PC-3 (cell line): ENCODE measurements at regions not wholly inside any gene's neighbourhood (a gene's known extent, or its start where the extent isn't known, plus 50 kb on each side); places are given as distances from the start of the nearest gene placed in this dataset.

Experiments used
- EZH2 ChIP-seq: fragments of 300-600 bp; sonication (generic); IDR thresholded peaks from one replicate; pipeline ENCODE4 v1.6.1; 2017; ENCODE audit warnings: antibody characterized with exemption, mild to moderate bottlenecking, low read length; ENCODE audit not compliant: unreplicated experiment
- TF ChIP-seq, protein P1 (sequence below): fragments of 300-600 bp; sonication (generic); conservative IDR thresholded peaks from 2 replicates; pipeline ENCODE4 v1.5.1; 2017; ENCODE audit warnings: antibody characterized with exemption, low read depth, mild to moderate bottlenecking, low read length

DNA sequence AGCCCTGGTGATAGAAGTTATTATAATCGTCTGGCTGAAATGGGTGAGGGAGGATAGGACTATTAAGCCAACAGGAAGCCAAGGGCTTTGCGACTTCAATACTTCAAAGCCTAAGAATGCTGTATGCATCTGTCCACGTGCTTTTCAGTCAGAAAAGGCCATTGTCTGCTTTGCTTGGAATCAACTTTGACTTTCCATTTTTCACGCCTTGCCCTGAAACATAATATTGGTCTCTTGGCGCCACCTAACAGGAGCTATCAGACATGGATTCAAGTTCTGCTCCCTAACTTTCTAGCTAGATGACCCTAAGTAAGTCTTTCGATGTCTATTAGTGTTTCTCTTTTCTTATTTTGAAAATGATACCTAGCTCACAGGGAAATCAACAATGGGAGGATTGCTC is 572.6 kb downstream of the TLR4 start:
- TF ChIP-seq, protein P1, sequence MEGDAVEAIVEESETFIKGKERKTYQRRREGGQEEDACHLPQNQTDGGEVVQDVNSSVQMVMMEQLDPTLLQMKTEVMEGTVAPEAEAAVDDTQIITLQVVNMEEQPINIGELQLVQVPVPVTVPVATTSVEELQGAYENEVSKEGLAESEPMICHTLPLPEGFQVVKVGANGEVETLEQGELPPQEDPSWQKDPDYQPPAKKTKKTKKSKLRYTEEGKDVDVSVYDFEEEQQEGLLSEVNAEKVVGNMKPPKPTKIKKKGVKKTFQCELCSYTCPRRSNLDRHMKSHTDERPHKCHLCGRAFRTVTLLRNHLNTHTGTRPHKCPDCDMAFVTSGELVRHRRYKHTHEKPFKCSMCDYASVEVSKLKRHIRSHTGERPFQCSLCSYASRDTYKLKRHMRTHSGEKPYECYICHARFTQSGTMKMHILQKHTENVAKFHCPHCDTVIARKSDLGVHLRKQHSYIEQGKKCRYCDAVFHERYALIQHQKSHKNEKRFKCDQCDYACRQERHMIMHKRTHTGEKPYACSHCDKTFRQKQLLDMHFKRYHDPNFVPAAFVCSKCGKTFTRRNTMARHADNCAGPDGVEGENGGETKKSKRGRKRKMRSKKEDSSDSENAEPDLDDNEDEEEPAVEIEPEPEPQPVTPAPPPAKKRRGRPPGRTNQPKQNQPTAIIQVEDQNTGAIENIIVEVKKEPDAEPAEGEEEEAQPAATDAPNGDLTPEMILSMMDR = no peak
- TF ChIP-seq EZH2 = no peak
